Prostate gland (tissue), 2 donors: ENCODE measurements at regions not wholly inside any gene's neighbourhood (a gene's known extent, or its start where the extent isn't known, plus 50 kb on each side); places are given as distances from the start of the nearest gene placed in this dataset.

Source experiments
- DNase-seq: peaks from one replicate; pipeline ENCODE4 v3.0.0-alpha.2; 2019; ENCODE audit warnings: low spot score
- H3K27ac ChIP-seq, 2 donors: fragments of 200-600 bp; sonication (generic); 2 replicates each; pipeline ENCODE4 v1.5.1; 2017 to 2019
- H3K27me3 ChIP-seq: fragments of 200-600 bp; sonication (generic); replicated peaks from 2 replicates; pipeline ENCODE4 v1.5.1; 2019; ENCODE audit not compliant: insufficient read depth
- H3K36me3 ChIP-seq, 2 donors: fragments of 200-600 bp; sonication (generic); 1 replicate in 1 of 2; 2 replicates in 1 of 2; pipeline versions ENCODE4 v1.5.1 to v1.8.1; 2017 to 2019
- H3K4me1 ChIP-seq: fragments of 200-600 bp; sonication (generic); replicated peaks from 2 replicates; pipeline ENCODE4 v1.5.1; 2019
- H3K4me3 ChIP-seq, 2 donors: fragments of 200-600 bp; sonication (generic); 2 replicates each; pipeline ENCODE4 v1.5.1; 2017 to 2019
- H3K9me3 ChIP-seq: fragments of 200-600 bp; sonication (generic); 2 replicates; pipeline ENCODE4 v1.5.1; 2017
- POLR2A ChIP-seq: fragments of 450-650 bp; IDR thresholded peaks from one replicate; pipeline ENCODE4 v1.6.1; 2016; ENCODE audit warnings: antibody characterized with exemption, mild to moderate bottlenecking
- POLR2AphosphoS5 ChIP-seq: sonication (generic); formaldehyde crosslinking; IDR thresholded peaks from one replicate; pipeline ENCODE4 v1.6.1; 2017; ENCODE audit warnings: antibody characterized with exemption
- WGBS: methylation state at CpG from one replicate; pipeline ENCODE4 v1.1.5; 2018; 5-methylcytosine and 5-hydroxymethylcytosine counted together
- intact Hi-C: fragments of 100-400 bp; cut with DNase I; formaldehyde crosslinking; loops from one replicate; pipeline ENCODE4 v1.14.2; 2022
- TF ChIP-seq, protein P1 (sequence below), 4 experiments: fragments of 200-600 bp in 2 of 4; fragments of 450-650 bp in 2 of 4; sonication (generic) in 2 of 4; IDR thresholded peaks; 1 replicate in 3 of 4; 2 replicates in 1 of 4; pipeline ENCODE4 v1.5.1; 2016 to 2019; ENCODE audit warnings: antibody characterized with exemption in 4 of 4, mild to moderate bottlenecking in 2 of 4, moderate library complexity in 2 of 4

- intact Hi-C loops, result no loop called here
- no peak overlapping the region for H3K27ac ChIP-seq
- WGBS, result 91% methylated on average over 3 of the region's 3 CpGs
- TF ChIP-seq POLR2AphosphoS5 (no peak), POLR2A (no peak)
- TF ChIP-seq, protein P1, sequence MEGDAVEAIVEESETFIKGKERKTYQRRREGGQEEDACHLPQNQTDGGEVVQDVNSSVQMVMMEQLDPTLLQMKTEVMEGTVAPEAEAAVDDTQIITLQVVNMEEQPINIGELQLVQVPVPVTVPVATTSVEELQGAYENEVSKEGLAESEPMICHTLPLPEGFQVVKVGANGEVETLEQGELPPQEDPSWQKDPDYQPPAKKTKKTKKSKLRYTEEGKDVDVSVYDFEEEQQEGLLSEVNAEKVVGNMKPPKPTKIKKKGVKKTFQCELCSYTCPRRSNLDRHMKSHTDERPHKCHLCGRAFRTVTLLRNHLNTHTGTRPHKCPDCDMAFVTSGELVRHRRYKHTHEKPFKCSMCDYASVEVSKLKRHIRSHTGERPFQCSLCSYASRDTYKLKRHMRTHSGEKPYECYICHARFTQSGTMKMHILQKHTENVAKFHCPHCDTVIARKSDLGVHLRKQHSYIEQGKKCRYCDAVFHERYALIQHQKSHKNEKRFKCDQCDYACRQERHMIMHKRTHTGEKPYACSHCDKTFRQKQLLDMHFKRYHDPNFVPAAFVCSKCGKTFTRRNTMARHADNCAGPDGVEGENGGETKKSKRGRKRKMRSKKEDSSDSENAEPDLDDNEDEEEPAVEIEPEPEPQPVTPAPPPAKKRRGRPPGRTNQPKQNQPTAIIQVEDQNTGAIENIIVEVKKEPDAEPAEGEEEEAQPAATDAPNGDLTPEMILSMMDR (IDR thresholded peaks at IDR 0.05), result no peak
- no peaks in the 10 kb centered on the region for H3K36me3 ChIP-seq
- H3K9me3 ChIP-seq, result no peaks in the 10 kb centered on the region
- no peaks in the 10 kb centered on the region for H3K27me3 ChIP-seq
- no peak overlapping the region for H3K4me3 ChIP-seq
- no peak for DNase-seq
- H3K4me1 ChIP-seq, result no peaks in the 10 kb centered on the region
These were observed 400.9 kb upstream of the MEF2C start for GRCh38 chr5:89283728-89284493.

- Histone ChIP-seq H3K4me3 (no peak overlapping the region), H3K27me3 (no peaks in the 10 kb centered on the region), H3K4me1 (no peaks in the 10 kb centered on the region), H3K36me3 (no peaks in the 10 kb centered on the region), H3K9me3 (no peaks in the 10 kb centered on the region), H3K27ac (no peak overlapping the region)
- WGBS, result 86% methylated on average over 3 of the region's 3 CpGs
- intact Hi-C loops, result no loop called here
- DNase-seq, result no peak
- TF ChIP-seq POLR2A, result no peak
These were observed 399.8 kb upstream of the MEF2C start for GRCh38 chr5:89282554-89283510.

GRCh38 chr5:89281766-89282553 lies 399.0 kb upstream of the MEF2C start:
- 84% methylated on average over 3 of the region's 3 CpGs for WGBS
- Histone ChIP-seq H3K4me3 (no peak overlapping the region), H3K9me3 (no peaks in the 10 kb centered on the region), H3K27ac (no peak overlapping the region), H3K27me3 (no peaks in the 10 kb centered on the region), H3K36me3 (no peaks in the 10 kb centered on the region), H3K4me1 (no peaks in the 10 kb centered on the region)
- no peak for DNase-seq
- no peak for TF ChIP-seq POLR2AphosphoS5
- TF ChIP-seq POLR2A, result no peak
- TF ChIP-seq, protein P1 (IDR thresholded peaks at IDR 0.05), result no peak
- intact Hi-C loops, result no loop called here

DNA sequence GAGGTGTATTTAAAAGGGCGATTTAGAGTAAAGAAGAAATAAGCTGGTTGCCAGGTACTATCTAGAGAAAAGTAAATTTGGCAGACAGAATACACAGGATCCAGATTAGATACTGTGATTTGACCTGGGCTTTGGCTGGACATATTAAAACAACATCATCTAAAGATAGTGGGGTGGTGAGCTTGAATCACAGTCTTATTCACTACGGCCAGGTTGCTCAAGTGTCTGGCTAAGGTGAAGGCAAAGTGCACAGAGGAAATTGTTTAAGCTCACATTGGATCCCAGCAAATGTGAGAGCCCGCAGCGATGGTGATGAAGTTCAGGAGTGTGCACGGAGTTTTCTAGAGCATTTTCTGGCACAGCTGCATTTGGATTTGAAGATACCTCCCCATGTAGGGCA lies 398.2 kb upstream of the MEF2C start:
- Histone ChIP-seq H3K27ac (no peak overlapping the region), H3K4me3 (no peak overlapping the region), H3K36me3 (no peaks in the 10 kb centered on the region), H3K9me3 (no peaks in the 10 kb centered on the region), H3K4me1 (no peaks in the 10 kb centered on the region), H3K27me3 (no peaks in the 10 kb centered on the region)
- 93% methylated on average over 5 of the region's 5 CpGs for WGBS
- intact Hi-C loops, result no loop called here
- DNase-seq, result no peak
- no peak for TF ChIP-seq POLR2A
- TF ChIP-seq POLR2AphosphoS5, result no peak
- TF ChIP-seq, protein P1 (IDR thresholded peaks at IDR 0.05), result no peak
